HG02763 (cell line): ENCODE measurements at regions not wholly inside any gene's neighbourhood (a gene's known extent, or its start where the extent isn't known, plus 50 kb on each side); places are given as distances from the start of the nearest gene placed in this dataset.
"Not testable (repeated sequence)": the region's sequence is repeated elsewhere in the genome, so short reads cannot be mapped to it uniquely, and the experiment has no call there.

Experiments
- ATAC-seq: cut with Tn5 transposase; IDR thresholded peaks from one replicate; pipeline ENCODE4 v1.9.1; 2021; ENCODE audit warnings: mild to moderate bottlenecking, moderate library complexity; ENCODE audit not compliant: unreplicated experiment

DNA sequence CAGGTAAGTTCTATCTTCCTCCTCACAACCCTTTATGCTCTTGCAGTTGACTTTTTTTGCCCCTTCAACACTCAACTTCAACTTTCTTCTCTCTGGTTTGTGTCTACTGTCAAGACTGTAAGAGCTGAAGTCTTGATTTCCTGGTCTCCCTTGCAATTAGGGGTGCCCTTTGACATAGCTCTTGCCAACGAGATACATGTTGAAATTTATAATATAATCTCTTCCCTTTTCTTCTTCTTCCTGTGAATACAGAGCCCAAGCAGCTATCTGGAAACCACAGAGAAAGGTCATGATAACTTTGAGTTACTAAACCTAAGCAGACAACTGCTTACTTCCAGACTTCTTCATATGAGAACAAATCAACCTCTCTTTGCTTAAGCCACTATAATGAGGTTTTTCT is 163.5 kb downstream of the MC4R start:
- no peak for ATAC-seq

DNA sequence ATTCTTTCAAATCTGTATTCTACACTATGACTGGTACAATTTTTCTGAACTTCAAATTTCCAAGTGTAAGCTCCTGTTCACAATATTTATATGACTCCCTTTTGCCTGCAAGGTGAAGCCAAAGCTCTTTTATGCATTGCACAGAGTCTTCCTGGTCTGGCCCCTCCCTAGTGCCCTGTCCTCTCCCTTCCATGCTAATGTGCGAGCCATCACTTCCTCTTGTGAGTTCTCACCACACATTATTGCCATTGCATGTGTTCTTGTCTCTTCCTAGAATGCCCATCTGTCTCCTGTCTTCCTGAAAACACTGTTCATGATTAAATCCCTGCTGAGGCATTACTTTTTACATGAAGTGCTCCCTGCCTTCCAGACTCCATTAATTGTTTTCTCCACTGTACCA is 169.9 kb downstream of the MC4R start:
- no peak for ATAC-seq

DNA sequence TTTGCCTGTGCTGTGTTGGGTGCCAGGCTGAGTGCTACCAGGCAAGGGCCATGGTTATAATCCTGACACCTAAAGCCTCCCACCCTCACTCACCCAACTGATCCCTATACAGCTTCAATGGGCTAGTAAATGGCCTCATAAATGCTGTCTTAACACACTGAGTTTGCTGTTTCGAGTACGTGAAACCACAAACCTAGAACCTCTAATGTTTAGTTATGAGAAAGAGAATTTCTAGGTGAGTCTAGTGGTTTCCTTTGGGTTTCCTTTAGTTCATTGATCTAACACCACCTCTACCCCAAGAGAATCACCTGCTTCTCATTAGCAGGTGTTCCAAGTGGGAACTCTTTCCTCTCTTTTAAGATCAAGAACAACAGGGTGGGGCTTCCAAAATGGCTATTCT is 172.0 kb downstream of the MC4R start:
- no peak for ATAC-seq

DNA sequence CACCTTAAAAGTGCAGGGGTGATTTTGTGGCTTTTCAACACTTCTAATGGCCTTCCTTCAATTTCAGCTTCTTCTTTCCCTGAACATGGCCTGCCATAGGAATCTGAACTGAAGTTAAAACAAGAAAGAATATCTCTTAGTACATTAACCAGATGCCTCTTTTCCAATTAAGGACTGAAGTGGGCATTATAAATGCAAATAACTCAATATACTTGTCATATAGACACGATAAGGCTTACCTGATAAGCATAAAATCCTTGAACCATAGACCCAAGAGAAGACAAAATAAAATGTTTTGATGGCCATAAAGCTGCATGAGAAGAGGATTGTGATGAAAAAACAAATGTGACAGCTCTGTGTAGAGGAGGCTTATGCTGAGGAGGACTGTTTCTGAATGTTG is 173.1 kb downstream of the MC4R start:
- no peak for ATAC-seq

DNA sequence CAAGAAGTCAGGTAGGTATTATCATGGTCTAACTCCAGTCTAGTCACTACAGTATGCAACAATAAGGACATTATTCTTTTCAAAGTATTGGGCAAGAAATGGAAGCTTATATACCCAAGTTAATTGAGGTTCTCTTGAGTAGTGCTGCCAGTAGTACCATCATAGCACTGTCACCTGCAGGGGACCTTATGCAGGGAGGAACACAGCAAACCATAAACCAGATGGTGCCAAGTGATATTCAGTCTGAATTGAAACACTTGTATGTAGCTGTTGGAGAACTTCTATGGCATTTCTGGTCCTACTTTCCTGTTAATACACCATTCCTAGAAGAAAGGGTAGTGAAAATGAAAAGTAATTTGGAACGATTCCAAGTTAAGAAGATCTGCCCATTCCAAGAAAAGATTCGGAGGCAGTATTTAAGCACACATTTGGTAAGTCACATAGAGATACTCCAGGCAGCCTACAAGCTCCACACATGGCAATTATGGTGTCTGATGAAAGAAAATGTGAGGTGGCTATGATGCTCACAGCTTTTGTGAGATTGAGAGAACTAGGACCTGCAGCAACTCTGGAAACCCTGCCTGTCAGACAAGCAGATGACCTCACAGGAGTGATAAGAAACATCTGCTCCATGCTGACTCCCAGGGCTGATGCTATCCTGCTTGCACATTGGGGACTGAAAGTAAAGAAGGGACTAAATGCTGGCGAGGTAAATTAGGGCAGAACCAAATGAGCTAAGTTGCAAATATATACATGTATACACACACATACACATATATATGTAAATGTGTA is 174.7 kb downstream of the MC4R start:
- ATAC-seq = no peak

DNA sequence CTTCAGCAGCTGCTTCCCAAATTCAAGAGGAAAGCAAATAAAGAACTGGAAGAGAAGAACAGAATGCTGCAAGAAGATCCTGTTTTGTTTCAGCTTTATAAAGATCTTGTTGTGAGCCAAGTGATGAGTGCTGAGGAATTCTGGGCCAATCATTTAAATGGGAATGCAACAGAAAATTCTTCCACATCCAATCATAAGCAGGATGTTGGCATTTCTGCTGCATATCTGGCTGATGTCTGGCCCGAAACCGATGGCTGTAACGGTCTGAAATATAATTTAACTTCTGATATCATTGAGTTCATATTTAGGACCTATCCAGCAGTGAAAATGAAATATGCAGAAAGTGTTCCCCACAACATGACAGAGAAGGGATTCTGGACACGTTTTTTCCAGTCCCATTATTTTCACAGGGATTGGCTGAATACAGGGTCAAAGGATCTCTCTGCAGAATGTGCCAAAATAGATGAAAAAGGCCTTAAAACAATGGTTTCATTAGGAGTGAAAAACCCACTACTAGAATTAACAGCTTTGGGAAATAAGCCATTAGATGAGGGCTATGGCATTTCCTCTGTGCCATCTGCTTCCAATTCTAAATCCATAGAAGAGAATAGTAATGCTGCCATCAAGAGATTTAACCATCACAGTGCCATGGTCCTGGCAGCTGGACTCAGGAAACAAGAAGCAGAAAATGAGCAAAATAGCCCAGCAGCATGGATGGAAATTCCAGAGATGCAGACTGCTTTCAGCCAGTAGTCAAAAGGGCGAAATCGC is 175.6 kb downstream of the MC4R start:
- ATAC-seq = no peak

- ATAC-seq = no peak
Observed at GRCh38 chr18:60193780-60194179, 178.8 kb downstream of the MC4R start.

GRCh38 chr18:60191926-60192325 is 180.6 kb downstream of the MC4R start:
- ATAC-seq = no peak

DNA sequence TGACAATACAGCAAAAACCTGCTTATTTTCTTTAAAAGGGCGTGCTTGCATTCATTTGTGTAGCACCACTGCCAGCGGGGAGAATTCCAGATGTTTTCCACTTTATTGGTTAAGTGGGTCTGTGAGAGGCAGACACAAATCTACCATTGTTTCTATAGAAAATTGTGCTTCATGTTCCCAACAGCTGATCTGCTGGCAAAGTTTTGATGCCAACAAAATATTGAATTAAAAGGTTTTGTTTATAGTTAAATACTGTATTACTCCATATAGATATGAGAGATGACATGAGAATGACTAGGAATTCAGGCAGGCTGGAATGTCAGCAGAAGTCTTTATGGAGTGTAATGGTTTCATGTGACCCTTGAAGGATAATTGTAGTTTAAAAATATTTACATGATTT is 182.7 kb downstream of the MC4R start:
- no peak for ATAC-seq

DNA sequence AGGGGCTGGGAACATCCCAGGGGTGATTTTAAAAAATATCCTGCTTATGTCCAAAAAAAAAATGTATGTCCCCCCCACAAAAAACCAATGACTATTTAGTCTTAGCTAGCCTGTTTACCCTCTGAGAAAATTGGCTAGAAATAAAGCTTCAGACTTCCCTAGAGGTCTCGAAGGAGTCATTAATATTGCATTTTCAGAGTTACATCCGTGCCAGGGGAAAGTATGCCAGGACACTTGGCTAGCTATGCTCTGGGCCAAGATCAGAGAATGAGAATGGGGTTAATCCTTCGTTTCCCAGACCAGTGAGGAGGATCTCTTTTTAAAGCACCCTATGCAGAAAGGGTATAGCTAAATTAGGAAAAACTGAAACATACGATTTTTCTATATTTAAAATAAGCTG is 183.6 kb downstream of the MC4R start:
- ATAC-seq = no peak

DNA sequence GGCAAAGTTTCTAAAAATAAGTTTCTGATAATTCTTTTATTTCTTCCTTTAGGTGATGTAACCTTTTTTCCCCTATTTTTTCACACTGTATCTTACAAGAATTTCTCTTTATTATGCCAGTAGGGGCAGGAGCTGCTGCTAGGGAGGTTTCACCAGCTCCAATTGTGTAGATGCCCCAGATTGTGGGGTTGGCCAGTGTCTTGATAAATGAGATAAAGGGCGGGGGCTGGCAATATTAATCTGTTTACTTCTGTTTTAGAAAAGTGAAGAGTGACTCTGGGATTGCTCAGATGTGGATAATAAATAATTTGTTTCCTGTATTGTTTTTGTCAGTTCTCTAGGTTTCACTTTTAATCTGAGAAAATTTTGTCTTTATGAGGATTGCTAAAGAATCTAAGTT is 190.4 kb downstream of the MC4R start:
- no peak for ATAC-seq

GRCh38 chr18:60180671-60181070 is 191.9 kb downstream of the MC4R start:
- no peak for ATAC-seq

DNA sequence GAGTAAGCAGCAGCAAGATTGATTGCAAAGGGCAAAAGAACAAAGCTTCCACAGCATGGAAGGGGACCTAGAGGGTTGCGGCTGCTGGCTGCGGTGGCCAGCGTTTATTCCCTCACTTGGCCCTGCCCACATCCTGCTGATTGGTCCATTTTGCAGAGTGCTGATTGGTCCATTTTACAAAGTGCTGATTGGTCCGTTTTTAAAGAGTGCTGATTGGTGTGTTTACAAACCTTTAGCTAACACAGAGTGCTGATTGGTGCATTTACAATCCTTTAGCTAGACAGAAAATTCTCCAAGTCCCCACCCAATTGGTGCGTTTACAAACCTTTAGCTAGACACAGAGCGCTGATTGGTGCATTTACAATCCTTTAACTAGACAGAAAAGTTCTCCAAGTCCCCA is 194.4 kb downstream of the MC4R start:
- ATAC-seq = not testable (repeated sequence)

DNA sequence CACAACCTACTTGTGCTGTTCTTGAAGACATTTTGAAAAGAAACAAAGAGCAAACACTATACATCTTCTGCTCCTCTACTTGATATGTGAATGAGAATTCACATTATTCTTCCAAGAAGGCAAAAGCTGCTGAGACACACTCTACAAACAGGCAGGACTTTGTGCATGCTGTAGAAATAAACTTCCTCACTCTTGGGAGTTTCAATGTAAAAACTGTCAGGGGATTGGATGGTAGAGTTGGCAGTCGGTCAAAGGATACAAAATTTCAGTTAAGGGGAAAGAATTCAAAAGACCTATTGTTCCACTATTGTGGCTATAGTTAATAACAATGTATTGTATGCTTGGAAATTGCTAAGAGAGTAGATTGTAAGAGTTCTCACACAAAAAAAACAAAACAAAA is 196.3 kb downstream of the MC4R start:
- no peak for ATAC-seq

DNA sequence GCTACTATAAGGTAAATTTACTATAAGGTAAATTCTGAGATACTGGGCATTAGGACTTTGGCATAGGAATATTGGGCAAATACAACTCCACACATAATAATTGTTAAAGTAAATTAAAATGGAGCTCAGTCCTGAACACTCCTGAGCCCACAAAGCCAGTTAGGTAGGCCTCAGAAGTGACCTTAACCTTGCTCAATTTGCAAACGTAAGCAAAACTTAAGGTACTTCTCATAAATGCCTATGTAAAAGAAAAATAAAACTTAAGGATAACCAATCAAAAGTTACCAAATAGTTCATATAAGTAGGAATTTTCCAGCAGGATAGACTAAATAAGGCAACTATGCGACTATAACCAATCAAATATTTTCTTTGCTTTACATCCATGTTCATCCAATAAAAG is 197.7 kb downstream of the MC4R start:
- no peak for ATAC-seq

DNA sequence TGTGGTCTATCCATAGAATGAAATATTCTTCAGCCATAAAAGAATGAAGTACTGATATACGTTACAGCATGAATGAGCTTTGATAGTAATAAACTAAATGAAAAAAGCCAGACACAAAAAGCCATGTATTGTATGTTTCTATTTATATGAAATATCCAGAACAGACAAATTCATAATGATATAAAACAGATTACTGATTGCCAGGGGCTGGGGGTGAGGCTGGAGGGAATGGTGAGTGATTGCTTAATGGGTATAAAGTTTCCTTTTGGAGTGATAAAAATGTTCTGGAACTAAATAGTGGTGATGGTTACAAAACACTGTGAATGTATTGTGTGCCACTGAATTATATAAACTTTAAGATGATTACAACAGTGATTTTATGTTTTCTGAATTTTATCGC is 200.5 kb downstream of the MC4R start:
- no peak for ATAC-seq

- ATAC-seq = peak; percentile 88
Observed at GRCh38 chr18:60163622-60164021, 209.0 kb downstream of the MC4R start.

- peak; percentile 40 for ATAC-seq
Observed at GRCh38 chr18:60162388-60162787, 210.2 kb downstream of the MC4R start.

DNA sequence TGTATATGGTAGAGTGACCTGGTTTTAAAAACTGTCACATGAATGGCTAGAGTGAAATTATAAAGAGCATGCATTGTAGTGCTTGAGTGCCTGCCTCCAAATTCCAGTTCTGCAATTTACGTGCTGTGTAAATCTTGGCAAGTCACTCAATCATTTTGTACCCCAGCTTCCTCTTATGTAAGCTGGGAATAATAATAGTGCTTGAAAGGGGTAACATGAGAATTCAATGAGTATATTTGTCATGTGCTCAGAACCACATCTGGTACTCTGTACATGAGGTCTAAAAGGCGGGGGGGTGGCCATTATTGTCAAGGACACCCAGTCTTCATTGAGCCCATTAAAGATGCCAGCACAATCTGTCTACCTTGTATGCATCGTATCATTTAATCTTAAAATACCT is 214.8 kb downstream of the MC4R start:
- ATAC-seq = no peak

DNA sequence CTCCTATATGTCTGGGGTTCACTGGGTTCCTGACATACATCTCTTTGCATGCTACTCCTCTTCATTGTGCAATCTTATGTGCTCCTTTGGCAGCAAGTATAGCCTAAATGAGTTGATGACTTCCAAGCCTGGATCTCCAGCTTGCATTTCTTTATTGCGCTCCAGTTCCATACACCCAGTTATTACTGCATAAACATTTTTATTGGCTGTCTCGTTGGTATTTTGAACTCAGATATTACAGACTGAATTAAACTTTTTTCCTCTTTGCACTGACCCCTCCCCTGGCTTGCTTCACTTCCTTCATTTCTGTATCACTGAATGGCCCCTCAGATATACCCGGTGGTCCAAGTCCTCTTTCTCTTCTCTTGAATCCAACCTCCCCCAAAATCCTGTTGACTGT is 219.2 kb downstream of the MC4R start:
- ATAC-seq = no peak

DNA sequence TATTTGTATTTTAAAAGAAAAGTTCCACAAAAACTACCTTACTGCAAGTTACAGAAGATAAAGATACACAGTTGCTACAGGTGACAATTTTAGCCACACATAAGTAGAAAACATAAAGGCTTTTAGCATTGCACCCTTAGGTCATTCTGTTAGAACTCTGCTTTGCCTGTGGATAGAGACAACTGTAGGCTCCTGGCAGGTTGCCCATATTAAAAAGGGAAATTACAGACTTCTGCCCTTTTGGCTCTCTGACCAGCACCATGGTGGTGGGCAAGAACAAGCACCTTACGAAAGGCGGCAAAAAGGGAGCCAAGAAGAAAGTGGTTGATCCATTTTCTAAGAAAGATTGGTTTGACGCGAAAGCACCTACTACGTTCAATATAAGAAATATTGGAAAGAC is 223.3 kb downstream of the MC4R start:
- ATAC-seq = no peak

DNA sequence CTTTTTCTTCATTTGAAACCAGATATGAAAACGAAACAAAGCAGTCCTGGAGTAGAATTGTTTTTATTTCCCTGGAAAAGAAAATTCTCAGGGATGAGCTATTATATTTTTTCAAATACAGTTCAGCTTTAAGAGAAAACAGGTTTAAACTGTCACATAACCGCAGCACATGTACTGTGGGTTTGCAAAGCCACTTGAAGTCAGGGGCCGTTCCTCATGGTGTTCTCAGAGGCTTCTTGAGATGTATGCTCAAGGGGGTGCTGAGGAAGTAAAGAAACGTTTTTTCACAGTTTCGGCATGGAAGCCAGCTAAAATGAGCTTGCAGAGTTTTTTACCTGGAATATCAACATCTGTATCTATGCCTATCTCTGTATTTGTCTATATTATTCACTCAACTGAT is 225.3 kb downstream of the MC4R start:
- no peak for ATAC-seq
